ENCODE measurements at regions not wholly inside any gene's neighbourhood (a gene's known extent, or its start where the extent isn't known, plus 50 kb on each side); places are given as distances from the start of the nearest gene placed in this dataset.

GRCh38 chr6:69487688-69488087 lies 309.1 kb downstream of the LMBRD1 start:
- no peak overlapping the region for H2BK5ac ChIP-seq (ENCODE audit: low read depth, low read length)
- H2BK20ac ChIP-seq (ENCODE audit: low read length), result no peak overlapping the region
- ChIA-PET POLR2A (ENCODE audit: partially characterized antibody) (no interaction called here), CTCF (ENCODE audit: partially characterized antibody) (no interaction called here)
- H3K4me3 ChIP-seq (ENCODE audit: extremely low read depth in 1 of 4, insufficient read depth in 2 of 4, low read depth in 3 of 4, low read length in 4 of 4), result no peak overlapping the region
- H3K14ac ChIP-seq (ENCODE audit: insufficient read length), result no peak overlapping the region
- no peak overlapping the region for H2AFZ ChIP-seq (ENCODE audit: low read length)
- no peaks in the 10 kb centered on the region for H3K4me1 ChIP-seq (replicated peaks in 1 of 4; ENCODE audit: control insufficient read depth in 3 of 4, insufficient read depth in 4 of 4, low read length in 3 of 4)
- H3K23ac ChIP-seq (ENCODE audit: insufficient read length), result no peak overlapping the region
- no peak overlapping the region for H2BK120ac ChIP-seq (replicated peaks; ENCODE audit: low read depth, low read length)
- H2AK5ac ChIP-seq (ENCODE audit: low read depth, low read length), result no peak overlapping the region
- no peak overlapping the region for H2BK12ac ChIP-seq (ENCODE audit: low read depth, low read length)
- peaks cover 0 to 5% of the 10 kb centered on the region in 2 experiments; a peak in 1 of 4 replicates for H3K9me3 ChIP-seq (ENCODE audit: insufficient read depth in 2 of 2, low read depth in 1 of 2, low read length in 1 of 2)
- no peaks in the 10 kb centered on the region for H3K79me2 ChIP-seq (ENCODE audit: control insufficient read depth in 1 of 2, insufficient read depth in 2 of 2, low read length in 2 of 2)
- H3K56ac ChIP-seq (replicated peaks; ENCODE audit: insufficient read length, low read depth, low read length), result no peak overlapping the region
- no peak overlapping the region for H4K8ac ChIP-seq (ENCODE audit: extremely low read depth, insufficient read depth, low read length)
- no peak overlapping the region for H3K27ac ChIP-seq (ENCODE audit: low read depth, low read length)
- no peak overlapping the region for H3K18ac ChIP-seq (ENCODE audit: extremely low read depth, low read length)
- no peaks in the 10 kb centered on the region for H3K23me2 ChIP-seq (ENCODE audit: low read depth, low read length)
- no peak overlapping the region for H3K4ac ChIP-seq (replicated peaks; ENCODE audit: insufficient read length, low read depth, low read length)
- DNase-seq (ENCODE audit: low read depth in 1 of 2, low spot score in 2 of 2), result no peak
- peak; percentile 39 for FAIRE-seq
- H4K91ac ChIP-seq (replicated peaks; ENCODE audit: insufficient read length, low read length), result no peak overlapping the region
- no peaks in the 10 kb centered on the region for H4K20me1 ChIP-seq (replicated peaks in 1 of 2; ENCODE audit: control insufficient read depth in 1 of 2, insufficient read depth in 2 of 2, low read length in 2 of 2)
- no peak overlapping the region for H3K9ac ChIP-seq (replicated peaks in 1 of 4; ENCODE audit: extremely low read depth in 1 of 4, low read depth in 3 of 4, low read length in 3 of 4)
- no peak overlapping the region for H2BK15ac ChIP-seq (ENCODE audit: low read length)
- no peaks in the 10 kb centered on the region for H3K79me1 ChIP-seq (ENCODE audit: low read depth, low read length)
- no peaks in the 10 kb centered on the region for H3K36me3 ChIP-seq (ENCODE audit: control insufficient read depth in 2 of 4, insufficient read depth in 4 of 4, low read length in 3 of 4)
- H4K5ac ChIP-seq (ENCODE audit: insufficient read length, low read depth, low read length), result no peak overlapping the region
- no peak overlapping the region for H3K4me2 ChIP-seq (ENCODE audit: insufficient read depth in 1 of 2, low read depth in 2 of 2, low read length in 2 of 2)
- H3K27me3 ChIP-seq (replicated peaks in 1 of 4; ENCODE audit: control insufficient read depth in 3 of 4, extremely low read depth in 1 of 4, insufficient read depth in 3 of 4, low read length in 3 of 4), result peaks cover 0 to 1% (median 0%) of the 10 kb centered on the region in 4 experiments; a peak in 1 of 7 replicates
- TF ChIP-seq SUZ12 (IDR thresholded peaks at IDR 0.05; ENCODE audit: low read length) (no peak), GTF2F1 (IDR thresholded peaks at IDR 0.05; ENCODE audit: borderline replicate concordance, low read depth, low read length) (no peak), USF2 (IDR thresholded peaks at IDR 0.05; ENCODE audit: low read length) (no peak), RFX5 (IDR thresholded peaks at IDR 0.05; ENCODE audit: borderline replicate concordance, low read depth, low read length) (no peak), POLR2AphosphoS5 (IDR thresholded peaks at IDR 0.05; ENCODE audit: low read depth, low read length) (no peak), RAD21 (IDR thresholded peaks at IDR 0.05 in 1 of 2, conservative IDR thresholded peaks at IDR 0.05 in 1 of 2; ENCODE audit: low read depth in 2 of 2, low read length in 2 of 2) (peak; percentile 54 to 71), CREB1 (IDR thresholded peaks at IDR 0.05) (no peak), MAFK (IDR thresholded peaks at IDR 0.05; ENCODE audit: low read depth, low read length) (no peak), YY1 (IDR thresholded peaks at IDR 0.05; ENCODE audit: low read depth, low read length) (no peak), BRCA1 (IDR thresholded peaks at IDR 0.05; ENCODE audit: low read depth, low read length) (no peak), EP300 (IDR thresholded peaks at IDR 0.05; ENCODE audit: borderline replicate concordance in 1 of 2, low read depth in 2 of 2, low read length in 2 of 2) (no peak), KDM1A (IDR thresholded peaks at IDR 0.05; ENCODE audit: borderline replicate concordance, low read length) (no peak), RBBP5 (IDR thresholded peaks at IDR 0.05; ENCODE audit: borderline replicate concordance, low read depth, low read length) (no peak)
- TF ChIP-seq, protein P1, sequence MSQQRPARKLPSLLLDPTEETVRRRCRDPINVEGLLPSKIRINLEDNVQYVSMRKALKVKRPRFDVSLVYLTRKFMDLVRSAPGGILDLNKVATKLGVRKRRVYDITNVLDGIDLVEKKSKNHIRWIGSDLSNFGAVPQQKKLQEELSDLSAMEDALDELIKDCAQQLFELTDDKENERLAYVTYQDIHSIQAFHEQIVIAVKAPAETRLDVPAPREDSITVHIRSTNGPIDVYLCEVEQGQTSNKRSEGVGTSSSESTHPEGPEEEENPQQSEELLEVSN (IDR thresholded peaks at IDR 0.05), result no peak
